ENCODE measurements at regions not wholly inside any gene's neighbourhood (a gene's known extent, or its start where the extent isn't known, plus 50 kb on each side); places are given as distances from the start of the nearest gene placed in this dataset.
"Not testable (repeated sequence)": the region's sequence is repeated elsewhere in the genome, so short reads cannot be mapped to it uniquely, and the experiment has no call there.

GRCh38 chr14:104230946-104231345 lies 92.6 kb downstream of the KIF26A start:
- DNase-seq (ENCODE audit: low read depth): no peak

- no peak for DNase-seq (ENCODE audit: low read depth)
Measured at GRCh38 chr14:104232070-104232484, 93.7 kb downstream of the KIF26A start.

- not testable (repeated sequence) for DNase-seq (ENCODE audit: low read depth)
Measured at GRCh38 chr14:104234007-104234786, 95.8 kb downstream of the KIF26A start.

- DNase-seq (ENCODE audit: low read depth): no peak
Measured at GRCh38 chr14:104235686-104236085, 97.3 kb downstream of the KIF26A start.

- DNase-seq (ENCODE audit: low read depth): no peak
Measured at GRCh38 chr14:104237651-104238423, 99.5 kb downstream of the KIF26A start.

GRCh38 chr14:104238424-104239184 lies 100.2 kb downstream of the KIF26A start:
- no peak for DNase-seq (ENCODE audit: low read depth)

GRCh38 chr14:104239185-104239775 lies 100.9 kb downstream of the KIF26A start:
- DNase-seq (ENCODE audit: low read depth): no peak

GRCh38 chr14:104239861-104240301 lies 101.5 kb downstream of the KIF26A start:
- no peak for DNase-seq (ENCODE audit: low read depth)

- DNase-seq (ENCODE audit: low read depth): no peak
Measured at GRCh38 chr14:104240434-104241157, 102.2 kb downstream of the KIF26A start.

- no peak for DNase-seq (ENCODE audit: low read depth)
Measured at GRCh38 chr14:104243200-104243599, 104.8 kb downstream of the KIF26A start.

GRCh38 chr14:104244221-104245011 lies 106.0 kb downstream of the KIF26A start:
- DNase-seq (ENCODE audit: low read depth): no peak

- DNase-seq (ENCODE audit: low read depth): no peak
Measured at GRCh38 chr14:104245075-104245474, 106.7 kb downstream of the KIF26A start.

- no peak for DNase-seq (ENCODE audit: low read depth)
Measured at GRCh38 chr14:104245723-104246122, 107.3 kb downstream of the KIF26A start.

- DNase-seq (ENCODE audit: low read depth): no peak
Measured at GRCh38 chr14:104246401-104247335, 108.3 kb downstream of the KIF26A start.

- DNase-seq (ENCODE audit: low read depth): no peak
Measured at GRCh38 chr14:104247336-104248202, 109.2 kb downstream of the KIF26A start.

- no peak for DNase-seq (ENCODE audit: low read depth)
Measured at GRCh38 chr14:104248203-104249055, 110.0 kb downstream of the KIF26A start.

GRCh38 chr14:104249089-104249488 lies 110.7 kb downstream of the KIF26A start:
- DNase-seq (ENCODE audit: low read depth): no peak
